GM18505 (cell line): ENCODE measurements at regions not wholly inside any gene's neighbourhood (a gene's known extent, or its start where the extent isn't known, plus 50 kb on each side); places are given as distances from the start of the nearest gene placed in this dataset.
"Not testable (repeated sequence)": the region's sequence is repeated elsewhere in the genome, so short reads cannot be mapped to it uniquely, and the experiment has no call there.

ENCODE experiments used
- ATAC-seq: cut with Tn5 transposase; IDR thresholded peaks from one replicate; pipeline ENCODE4 v1.9.1; 2021; ENCODE audit not compliant: unreplicated experiment
- POLR2A ChIP-seq: IDR thresholded peaks from 4 replicates; pipeline ENCODE4 v1.6.1; 2011; ENCODE audit warnings: borderline replicate concordance; ENCODE audit not compliant: insufficient read depth, insufficient read length; ENCODE audit errors: extremely low read depth

DNA sequence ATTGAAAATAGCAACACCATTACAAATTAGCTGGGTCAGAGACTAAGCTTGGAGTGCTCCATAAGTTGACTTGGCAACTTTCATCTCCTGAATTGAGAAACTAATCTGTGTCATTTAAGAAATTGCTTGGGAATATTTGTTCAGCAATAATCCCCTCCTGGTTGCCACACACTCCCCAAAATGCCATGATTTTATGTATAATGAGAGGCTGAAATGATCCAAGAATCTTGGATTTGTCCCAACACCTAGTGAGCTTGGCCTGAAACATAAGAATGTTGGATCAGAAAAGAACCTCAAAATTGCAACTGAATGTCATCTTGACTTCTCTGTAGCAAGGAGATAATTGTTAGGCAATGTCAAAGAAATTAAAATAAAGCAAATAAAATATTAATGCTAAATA, 805.9 kb upstream of the ADAMTS5 start:
- ATAC-seq: no peak
- TF ChIP-seq POLR2A: no peak

DNA sequence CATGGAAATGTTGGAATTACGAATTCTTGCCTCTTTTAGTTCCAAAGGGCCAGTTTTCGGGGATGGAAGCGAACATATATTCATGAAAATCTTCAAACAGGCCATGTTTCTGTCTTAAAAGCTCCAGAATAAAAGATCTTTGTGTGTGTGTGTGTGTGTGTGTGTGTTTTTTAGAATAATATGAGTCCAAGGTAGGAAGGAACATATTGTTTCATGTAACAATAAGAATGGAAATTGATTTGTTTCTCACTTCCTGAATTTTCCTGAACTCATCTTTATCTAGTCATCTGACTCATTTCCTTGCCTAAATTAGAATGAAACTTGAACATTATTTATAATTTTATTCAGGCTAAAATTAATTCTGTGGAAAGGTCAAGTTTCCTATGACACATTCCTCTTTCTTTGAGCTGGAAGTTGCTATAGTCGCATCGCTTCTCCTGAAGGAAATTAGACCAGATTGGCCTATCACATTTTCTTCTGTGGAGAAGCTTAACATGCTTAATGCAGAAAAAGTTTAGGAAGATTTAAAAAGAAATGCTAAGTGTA, 805.1 kb upstream of the ADAMTS5 start:
- ATAC-seq: no peak
- TF ChIP-seq POLR2A: no peak

DNA sequence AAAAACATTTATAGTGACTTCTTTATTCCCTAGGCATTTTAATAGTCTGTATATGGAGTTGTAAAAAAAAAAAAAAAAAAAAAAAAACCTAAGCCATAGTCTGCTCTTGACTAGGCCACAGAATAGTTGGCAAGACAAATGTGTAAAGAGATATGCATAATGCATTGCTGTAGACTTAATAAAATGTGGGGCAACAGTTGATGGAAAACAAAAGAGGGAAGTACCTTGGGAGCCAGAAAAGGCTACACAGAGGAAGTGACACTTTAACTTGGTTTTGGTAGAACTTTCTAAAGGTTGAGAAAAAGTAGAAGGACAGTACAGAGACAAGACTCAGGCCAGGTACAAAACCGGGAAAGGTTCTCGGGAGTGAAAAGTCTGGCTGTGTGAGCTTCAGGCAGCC, 802.9 kb upstream of the ADAMTS5 start:
- no peak for ATAC-seq
- TF ChIP-seq POLR2A: no peak

- not testable (repeated sequence) for ATAC-seq
Measured at GRCh38 chr21:27768046-27768637, 801.3 kb upstream of the ADAMTS5 start.

GRCh38 chr21:27764056-27764455, 797.2 kb upstream of the ADAMTS5 start:
- no peak for TF ChIP-seq POLR2A
- no peak for ATAC-seq

DNA sequence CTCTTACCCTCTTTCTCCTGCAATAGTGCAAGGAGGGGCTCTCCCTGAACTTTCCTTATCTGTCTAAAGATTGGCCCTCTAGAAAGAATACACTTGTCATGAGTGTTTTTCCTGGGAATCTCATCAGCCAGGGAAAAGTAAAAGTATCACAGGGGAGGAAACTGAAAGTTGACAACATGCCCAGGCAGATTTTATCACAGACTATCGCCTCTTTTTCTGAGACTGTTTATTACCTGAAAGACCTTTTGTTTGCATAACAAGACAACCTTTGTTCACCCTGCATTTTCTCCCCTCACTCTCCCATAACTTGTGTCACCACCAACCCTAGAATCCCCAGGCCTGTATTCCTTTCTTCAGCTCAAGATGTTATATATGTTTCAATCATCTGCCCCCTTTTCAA, 794.7 kb upstream of the ADAMTS5 start:
- TF ChIP-seq POLR2A: no peak
- no peak for ATAC-seq

DNA sequence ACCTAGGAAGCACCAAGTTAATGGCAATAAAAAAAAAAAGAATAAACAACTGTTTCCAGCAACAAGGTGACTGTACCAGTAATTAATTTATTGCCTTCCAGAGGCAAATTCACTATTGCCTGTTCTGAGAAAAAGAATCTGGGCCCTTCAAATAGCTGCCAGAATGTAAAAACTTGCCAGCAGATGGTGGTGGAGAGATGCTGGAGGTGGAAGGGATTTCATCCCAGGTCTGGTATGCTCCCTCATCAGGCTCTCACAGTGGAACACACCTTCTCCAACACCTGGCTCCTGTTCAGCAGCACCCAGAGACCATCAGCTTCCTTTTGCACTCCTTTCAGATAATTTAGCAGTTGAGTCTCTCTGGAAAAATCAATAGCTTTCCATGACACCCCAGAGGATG, 792.9 kb upstream of the ADAMTS5 start:
- no peak for TF ChIP-seq POLR2A
- ATAC-seq: no peak

- no peak for TF ChIP-seq POLR2A
- ATAC-seq: no peak
Measured at GRCh38 chr21:27759091-27759659, 792.3 kb upstream of the ADAMTS5 start.

DNA sequence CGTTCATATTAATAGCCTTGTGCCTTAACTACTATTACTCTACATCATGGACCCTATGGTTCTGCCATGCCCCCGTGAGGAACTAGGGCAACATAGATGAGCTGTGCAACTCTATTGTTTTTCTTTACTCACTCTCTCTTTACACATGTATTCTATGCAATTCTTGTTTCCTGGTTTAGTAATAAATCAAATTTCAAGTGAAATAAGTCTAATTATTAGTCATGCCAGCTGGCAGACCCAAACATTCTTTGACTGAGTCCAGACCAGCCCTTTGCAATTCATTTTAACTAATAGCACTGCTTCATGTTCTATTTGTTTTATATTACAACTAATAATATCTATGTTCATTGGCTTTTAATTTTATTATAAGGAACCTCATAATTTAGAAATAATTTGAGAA, 789.3 kb upstream of the ADAMTS5 start:
- no peak for TF ChIP-seq POLR2A
- ATAC-seq: no peak

DNA sequence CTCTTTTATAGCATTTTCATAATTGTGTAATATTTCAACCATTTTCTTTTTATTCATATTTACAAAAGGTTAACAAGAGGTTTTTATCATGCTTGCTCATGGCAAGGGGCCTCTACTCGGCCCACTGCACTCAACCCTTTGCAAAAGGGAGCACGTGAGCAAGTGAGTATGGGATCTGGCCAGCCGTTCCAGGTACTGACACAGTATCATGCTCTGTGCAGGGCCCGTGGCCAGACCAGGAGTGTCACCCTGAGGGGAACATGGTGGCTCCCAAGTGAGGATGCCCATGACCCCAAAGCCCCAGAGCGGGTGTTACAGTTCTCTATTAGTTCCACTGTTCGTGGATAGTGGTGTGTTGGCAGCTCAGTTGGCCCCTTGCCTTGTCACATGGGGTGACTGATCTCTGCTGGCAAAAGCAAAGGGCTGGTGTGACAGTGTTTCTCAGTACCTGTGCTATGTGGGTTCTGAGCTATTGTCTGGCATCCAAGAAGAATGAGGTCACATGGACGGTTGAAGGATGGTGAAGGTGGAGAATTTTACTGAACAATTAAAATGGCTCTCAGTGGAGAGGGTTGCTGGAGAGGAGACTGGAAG, 777.2 kb upstream of the ADAMTS5 start:
- no peak for TF ChIP-seq POLR2A
- no peak for ATAC-seq

DNA sequence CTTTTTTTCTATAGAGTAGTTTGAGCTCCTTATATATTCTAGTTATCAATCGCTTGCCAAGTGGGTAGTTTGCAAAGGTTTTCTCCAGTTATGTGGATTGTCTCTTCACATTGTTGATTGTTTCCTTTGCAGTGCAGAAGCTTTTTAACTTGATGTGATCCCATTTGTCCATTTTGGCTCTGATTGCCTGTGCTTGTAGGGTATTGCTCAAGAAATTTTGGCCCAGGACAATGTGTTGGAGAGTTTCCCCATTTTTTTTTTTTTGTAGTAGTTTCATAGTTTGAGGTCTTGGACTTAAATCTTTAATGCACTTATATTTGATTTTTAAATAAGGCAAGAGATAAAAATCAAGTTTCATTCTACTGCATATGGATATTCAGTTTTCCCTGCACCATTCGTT, 774.8 kb upstream of the ADAMTS5 start:
- TF ChIP-seq POLR2A: no peak
- no peak for ATAC-seq

DNA sequence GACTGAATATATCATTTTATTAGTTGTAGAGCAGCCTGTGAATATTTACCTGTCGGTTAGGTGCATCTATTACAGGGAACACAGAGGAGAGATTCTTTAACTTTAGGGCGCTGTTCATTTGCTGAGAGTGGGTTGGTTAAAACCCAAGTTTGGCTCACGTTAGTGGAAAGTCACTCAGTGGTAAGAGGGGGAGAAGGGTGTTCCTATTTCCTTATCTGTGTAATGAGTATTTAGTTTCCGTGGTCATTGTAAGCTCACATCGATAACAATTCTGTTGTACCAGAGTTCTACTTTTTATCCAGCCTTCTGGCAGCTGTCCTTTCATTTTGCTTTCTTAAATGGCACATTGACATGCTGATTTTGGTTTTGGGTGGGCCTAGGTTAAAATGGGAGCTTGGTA, 773.2 kb upstream of the ADAMTS5 start:
- no peak for ATAC-seq
- no peak for TF ChIP-seq POLR2A

DNA sequence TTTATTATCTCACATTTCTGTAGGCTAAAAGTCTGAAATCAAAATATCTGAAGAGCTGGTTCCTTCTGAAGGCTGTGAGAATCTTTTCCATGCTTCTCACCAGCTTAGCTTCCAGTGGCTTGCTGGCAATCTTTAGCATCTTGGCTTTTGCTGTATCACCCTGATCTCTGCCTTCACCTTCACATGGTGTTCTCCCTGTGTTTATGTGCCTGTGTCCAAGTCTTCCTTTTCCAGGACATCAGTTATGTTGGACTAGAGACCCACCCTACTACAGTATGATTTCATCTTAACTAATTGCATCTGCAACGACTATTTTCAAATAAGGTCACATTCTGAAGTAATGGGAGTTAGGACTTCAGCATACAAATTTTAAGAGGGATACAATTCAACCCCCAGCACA, 772.3 kb upstream of the ADAMTS5 start:
- no peak for ATAC-seq
- no peak for TF ChIP-seq POLR2A

- no peak for ATAC-seq
- TF ChIP-seq POLR2A: no peak
Measured at GRCh38 chr21:27735699-27736098, 768.8 kb upstream of the ADAMTS5 start.

DNA sequence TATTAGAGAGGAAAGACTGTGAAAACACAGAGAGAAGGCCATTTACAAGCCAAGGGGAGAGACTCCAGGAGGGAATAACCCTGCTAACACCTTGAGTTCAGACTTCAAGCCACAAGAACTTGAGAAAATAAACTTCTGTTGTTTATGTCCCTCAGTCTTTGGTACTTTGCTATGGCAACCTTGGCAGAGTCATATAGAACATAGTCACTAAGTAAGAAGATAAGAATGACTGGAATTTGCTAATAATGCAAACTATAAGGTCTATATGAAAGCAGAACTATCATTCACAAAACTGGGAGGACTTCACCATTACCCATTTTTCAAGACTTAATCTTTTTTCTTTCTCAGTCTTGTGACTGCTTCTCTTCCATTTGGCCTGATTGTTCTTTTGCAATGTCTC, 767.3 kb upstream of the ADAMTS5 start:
- TF ChIP-seq POLR2A: no peak
- no peak for ATAC-seq

- no peak for TF ChIP-seq POLR2A
- no peak for ATAC-seq
Measured at GRCh38 chr21:27725916-27726315, 759.0 kb upstream of the ADAMTS5 start.
